A549 (cell line): ENCODE measurements at regions not wholly inside any gene's neighbourhood (a gene's known extent, or its start where the extent isn't known, plus 50 kb on each side); places are given as distances from the start of the nearest gene placed in this dataset.

ENCODE experiments used
- ATAC-seq, 2 experiments: fragments of 200-7000 bp in 1 of 2; fragments of >200 bp in 1 of 2; cut with Nextera tagmentation in 1 of 2; cut with Tn5 transposase in 1 of 2; 3 replicates each; pipeline versions ENCODE4 v1.8.0 to v1.9.1; 2018 to 2020; ENCODE audit warnings: mild to moderate bottlenecking in 1 of 2, moderate library complexity in 1 of 2
- CTCF ChIA-PET: fragments of 300-600 bp; sonication (Branson Sonifier 250); formaldehyde crosslinking; extraction: SDS; loops from one replicate; lab custom pipeline; 2021; ENCODE audit warnings: antibody characterized with exemption, inconsistent platforms; lab: Yijun Ruan, JAX
- POLR2A ChIA-PET: fragments of 350-600 bp; formaldehyde crosslinking; extraction: SDS; loops from one replicate; lab custom pipeline; 2021; ENCODE audit warnings: antibody characterized with exemption, inconsistent platforms; lab: Yijun Ruan, JAX
- DNase-seq, 2 experiments: peaks; one replicate each; pipeline versions ENCODE4 v3.0.0 to v3.0.0-alpha.2; 2011 to 2016; ENCODE audit warnings: low read depth in 1 of 2, low spot score in 1 of 2
- FAIRE-seq: peaks from 2 replicates; lab custom pipeline; 2011; peaks lifted over from hg19 to GRCh38; lab: Jason Lieb, UNC
- H3K27ac ChIP-seq, 2 experiments: fragments of >200 bp; sonication (Bioruptor Twin); formaldehyde crosslinking; 3 replicates each; pipeline ENCODE4 v1.5.1; 2016 to 2017
- H3K4me1 ChIP-seq: fragments of >200 bp; sonication (Bioruptor Twin); formaldehyde crosslinking; 3 replicates; pipeline ENCODE4 v1.6.1; 2016
- H3K4me2 ChIP-seq: fragments of >200 bp; sonication (Bioruptor Twin); formaldehyde crosslinking; 3 replicates; pipeline ENCODE4 v1.6.1; 2016
- H3K4me3 ChIP-seq: fragments of >200 bp; sonication (Bioruptor Twin); formaldehyde crosslinking; 3 replicates; pipeline ENCODE4 v1.5.1; 2016
- H3K9me3 ChIP-seq: fragments of >200 bp; sonication (Bioruptor Twin); formaldehyde crosslinking; 3 replicates; pipeline ENCODE4 v1.6.1; 2016
- CEBPB ChIP-seq, 2 experiments: fragments of >200 bp in 1 of 2; sonication (Bioruptor Twin) in 1 of 2; formaldehyde crosslinking in 1 of 2; IDR thresholded peaks; 2 replicates each; pipeline ENCODE4 v1.6.1; 2012 to 2016
- EHF ChIP-seq: fragments of 250-450 bp; sonication (Bioruptor Pico); IDR thresholded peaks from 2 replicates; pipeline ENCODE4 v1.5.0; 2020; ENCODE audit warnings: mild to moderate bottlenecking
- EHMT2 ChIP-seq: fragments of 200-600 bp; sonication (generic); IDR thresholded peaks from 2 replicates; pipeline ENCODE4 v1.6.1; 2016; ENCODE audit warnings: antibody characterized with exemption, low read depth, mild to moderate bottlenecking, moderate library complexity
- FOSL2 ChIP-seq, 2 experiments: fragments of 450-650 bp in 1 of 2; fragments of >200 bp in 1 of 2; sonication (Bioruptor Twin) in 1 of 2; formaldehyde crosslinking; IDR thresholded peaks; 2 replicates each; pipeline versions ENCODE4 v1.5.0 to v1.6.1; 2016 to 2020; ENCODE audit warnings: mild to moderate bottlenecking in 1 of 2, moderate library complexity in 1 of 2
- GATA3 ChIP-seq: IDR thresholded peaks from 2 replicates; pipeline ENCODE4 v1.6.1; 2012; ENCODE audit warnings: borderline replicate concordance
- HEYL ChIP-seq: fragments of 250-450 bp; sonication (Bioruptor Pico); IDR thresholded peaks from 2 replicates; pipeline ENCODE4 v1.8.0; 2021; ENCODE audit warnings: mild to moderate bottlenecking, moderate library complexity
- HOXA7 ChIP-seq: fragments of 250-450 bp; sonication (Bioruptor Pico); IDR thresholded peaks from 2 replicates; pipeline ENCODE4 v1.5.0; 2020; ENCODE audit warnings: mild to moderate bottlenecking, moderate library complexity
- JUN ChIP-seq, 2 experiments: fragments of >200 bp; sonication (Bioruptor Twin); formaldehyde crosslinking; IDR thresholded peaks; 2 replicates in 1 of 2; 3 replicates in 1 of 2; pipeline ENCODE4 v1.6.1; 2016 to 2017
- KDM1A ChIP-seq: fragments of 200-600 bp; sonication (generic); IDR thresholded peaks from 2 replicates; pipeline ENCODE4 v1.6.1; 2016; ENCODE audit warnings: low read depth, mild to moderate bottlenecking
- KDM5A ChIP-seq: fragments of 200-600 bp; sonication (generic); IDR thresholded peaks from 2 replicates; pipeline ENCODE4 v1.6.1; 2016; ENCODE audit warnings: antibody characterized with exemption, mild to moderate bottlenecking
- MAFK ChIP-seq: fragments of 450-650 bp; IDR thresholded peaks from 2 replicates; pipeline ENCODE4 v1.6.1; 2014; ENCODE audit not compliant: partially characterized antibody
- MYC ChIP-seq: IDR thresholded peaks from 2 replicates; pipeline ENCODE4 v1.6.1; 2012; ENCODE audit warnings: mild to moderate bottlenecking, inconsistent platforms, low read length, improper control_type of control experiment, borderline replicate concordance
- NFE2L2 ChIP-seq: fragments of 150-350 bp; conservative IDR thresholded peaks from 2 replicates; pipeline ENCODE4 v1.6.1; 2014; ENCODE audit warnings: low read length
- NR3C1 ChIP-seq: fragments of >200 bp; sonication (Bioruptor Twin); formaldehyde crosslinking; IDR thresholded peaks from 3 replicates; pipeline ENCODE4 v1.6.1; 2017
- PHF8 ChIP-seq: fragments of 200-600 bp; sonication (generic); IDR thresholded peaks from 2 replicates; pipeline ENCODE4 v1.6.1; 2016; ENCODE audit warnings: low read depth, mild to moderate bottlenecking, antibody characterized with exemption, moderate library complexity, borderline replicate concordance
- POLR2A ChIP-seq: IDR thresholded peaks from 2 replicates; pipeline ENCODE4 v1.6.1; 2012; ENCODE audit warnings: mild to moderate bottlenecking, low read length
- RCOR1 ChIP-seq: fragments of 150-350 bp; IDR thresholded peaks from 2 replicates; pipeline ENCODE4 v1.6.1; 2014; ENCODE audit warnings: antibody characterized with exemption, low read length, low read depth
- RFX5 ChIP-seq: fragments of 450-650 bp; IDR thresholded peaks from 2 replicates; pipeline ENCODE4 v1.7.1; 2014; ENCODE audit warnings: antibody characterized with exemption, mild to moderate bottlenecking, moderate library complexity
- SMC3 ChIP-seq: fragments of >200 bp; sonication (Bioruptor Twin); formaldehyde crosslinking; IDR thresholded peaks from 3 replicates; pipeline ENCODE4 v1.6.1; 2018; ENCODE audit warnings: inconsistent platforms
- SREBF2 ChIP-seq: fragments of 450-650 bp; IDR thresholded peaks from 2 replicates; pipeline ENCODE4 v1.6.1; 2014; ENCODE audit warnings: mild to moderate bottlenecking, moderate library complexity
- TFCP2L1 ChIP-seq: fragments of 250-450 bp; sonication (Bioruptor Pico); IDR thresholded peaks from 2 replicates; pipeline ENCODE4 v1.5.0; 2021; ENCODE audit warnings: mild to moderate bottlenecking
- ZC3H11A ChIP-seq: fragments of 450-650 bp; IDR thresholded peaks from 2 replicates; pipeline ENCODE4 v1.6.1; 2014; ENCODE audit warnings: antibody characterized with exemption, mild to moderate bottlenecking
- ZSCAN20 ChIP-seq: fragments of 250-450 bp; sonication (Bioruptor Pico); IDR thresholded peaks from 2 replicates; pipeline ENCODE4 v1.8.0; 2022; ENCODE audit warnings: mild to moderate bottlenecking, moderate library complexity
- WGBS: methylation state at CpG from one replicate; pipeline ENCODE4 v1.1.6; 2017; ENCODE audit errors: missing lambda C conversion rate; 5-methylcytosine and 5-hydroxymethylcytosine counted together
- TF ChIP-seq, protein P1 (sequence below): fragments of >200 bp; sonication (Bioruptor Twin); formaldehyde crosslinking; IDR thresholded peaks from 3 replicates; pipeline ENCODE4 v1.6.1; 2016
- TF ChIP-seq, protein P2 (sequence below): fragments of 250-450 bp; sonication (Bioruptor Pico); IDR thresholded peaks from 2 replicates; pipeline ENCODE4 v1.5.0; 2021; ENCODE audit warnings: mild to moderate bottlenecking, moderate library complexity, borderline replicate concordance
- TF ChIP-seq, protein P3 (sequence below): IDR thresholded peaks from 2 replicates; pipeline ENCODE4 v1.6.1; 2012
- TF ChIP-seq, protein P4 (sequence below): fragments of >200 bp; sonication (Bioruptor Twin); formaldehyde crosslinking; IDR thresholded peaks from 2 replicates; pipeline ENCODE4 v1.6.1; 2016

DNA sequence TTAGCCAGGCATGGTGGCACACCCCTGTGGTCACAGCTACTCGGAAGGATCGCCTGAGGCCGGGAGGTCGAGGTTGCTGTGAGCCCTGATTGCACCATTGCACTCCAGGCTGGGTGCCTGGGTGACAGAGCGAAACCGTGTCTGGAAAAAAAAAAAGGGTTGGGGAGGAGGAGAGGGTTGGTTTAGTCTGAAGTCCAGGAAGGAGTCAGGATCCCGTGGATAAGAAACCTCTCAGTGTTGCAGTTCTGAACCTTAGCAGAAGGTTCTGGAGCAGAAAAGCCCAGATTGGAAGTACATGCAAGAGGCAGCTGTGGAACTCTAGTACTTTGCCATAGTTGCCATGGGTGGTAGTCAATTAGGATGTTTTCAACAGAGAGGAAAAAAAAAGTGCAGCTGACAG, 125.2 kb upstream of the CPEB4 start:
- CTCF ChIA-PET, result interaction anchor here (0.7 to 2.8 kb wide), 3 partner anchors 10 to 210 kb away, joined by 3 to 7 read pairs (median 3); no protein-coding TSS in a partner anchor
- H3K4me3 ChIP-seq, result no peak overlapping the region
- TF ChIP-seq RCOR1, result no peak
- no peak for TF ChIP-seq NR3C1
- TF ChIP-seq ZC3H11A, result no peak
- TF ChIP-seq, protein P1, sequence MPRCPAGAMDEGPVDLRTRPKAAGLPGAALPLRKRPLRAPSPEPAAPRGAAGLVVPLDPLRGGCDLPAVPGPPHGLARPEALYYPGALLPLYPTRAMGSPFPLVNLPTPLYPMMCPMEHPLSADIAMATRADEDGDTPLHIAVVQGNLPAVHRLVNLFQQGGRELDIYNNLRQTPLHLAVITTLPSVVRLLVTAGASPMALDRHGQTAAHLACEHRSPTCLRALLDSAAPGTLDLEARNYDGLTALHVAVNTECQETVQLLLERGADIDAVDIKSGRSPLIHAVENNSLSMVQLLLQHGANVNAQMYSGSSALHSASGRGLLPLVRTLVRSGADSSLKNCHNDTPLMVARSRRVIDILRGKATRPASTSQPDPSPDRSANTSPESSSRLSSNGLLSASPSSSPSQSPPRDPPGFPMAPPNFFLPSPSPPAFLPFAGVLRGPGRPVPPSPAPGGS, result no peak
- no peak for TF ChIP-seq NFE2L2
- DNase-seq, result no peak
- peaks cover 53% of the 10 kb centered on the region for H3K4me1 ChIP-seq
- peak overlapping the region; percentile 92 to 93 for H3K27ac ChIP-seq
- H3K9me3 ChIP-seq, result no peaks in the 10 kb centered on the region
- H3K4me2 ChIP-seq, result no peak overlapping the region
- no peak for ATAC-seq
- POLR2A ChIA-PET, result no interaction called here
- 90% methylated on average over 7 of the region's 7 CpGs for WGBS
- no peak for FAIRE-seq

DNA sequence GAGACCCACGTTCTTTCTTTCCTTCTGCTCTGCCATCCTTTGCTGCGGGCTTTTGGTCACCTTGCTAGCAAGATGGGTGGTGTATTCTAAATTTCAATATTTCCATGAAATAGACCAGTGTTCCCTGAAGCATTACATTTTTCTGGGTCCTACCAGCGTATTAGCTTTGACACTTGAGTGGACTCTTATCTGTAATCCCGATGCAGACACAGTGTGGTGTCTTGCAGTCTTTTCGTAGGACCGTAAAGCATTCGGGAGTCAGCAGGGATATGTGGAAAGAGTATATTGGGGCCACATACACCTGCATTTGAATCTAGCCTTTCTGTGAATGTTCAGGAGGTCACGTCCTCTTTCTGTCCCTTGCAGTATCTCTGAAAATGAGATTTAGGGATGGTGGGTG, 124.7 kb upstream of the CPEB4 start:
- DNase-seq, result no peak
- peak overlapping the region; percentile 50; the same call in 2 of the 3 replicates for H3K4me2 ChIP-seq
- no peaks in the 10 kb centered on the region for H3K9me3 ChIP-seq
- no peak for FAIRE-seq
- peaks cover 56% of the 10 kb centered on the region for H3K4me1 ChIP-seq
- ChIA-PET POLR2A (interaction anchor here (1.9 kb wide), 1 partner anchor 74 kb away, joined by 7 read pairs; no protein-coding TSS in a partner anchor), CTCF (interaction anchor here (0.7 to 2.8 kb wide), 7 partner anchors 9 to 221 kb away, joined by 3 to 7 read pairs (median 3); no protein-coding TSS in a partner anchor)
- 90% methylated on average over 8 of the region's 8 CpGs for WGBS
- no peak for ATAC-seq
- TF ChIP-seq HEYL (CRISPR knock-in tag), result no peak
- no peak for TF ChIP-seq JUN (IDR thresholded peaks at IDR 0.05)
- TF ChIP-seq NR3C1, result no peak
- no peak for TF ChIP-seq MAFK
- no peak for TF ChIP-seq TFCP2L1
- TF ChIP-seq EHMT2, result no peak
- TF ChIP-seq HOXA7, result no peak
- TF ChIP-seq, protein P2, sequence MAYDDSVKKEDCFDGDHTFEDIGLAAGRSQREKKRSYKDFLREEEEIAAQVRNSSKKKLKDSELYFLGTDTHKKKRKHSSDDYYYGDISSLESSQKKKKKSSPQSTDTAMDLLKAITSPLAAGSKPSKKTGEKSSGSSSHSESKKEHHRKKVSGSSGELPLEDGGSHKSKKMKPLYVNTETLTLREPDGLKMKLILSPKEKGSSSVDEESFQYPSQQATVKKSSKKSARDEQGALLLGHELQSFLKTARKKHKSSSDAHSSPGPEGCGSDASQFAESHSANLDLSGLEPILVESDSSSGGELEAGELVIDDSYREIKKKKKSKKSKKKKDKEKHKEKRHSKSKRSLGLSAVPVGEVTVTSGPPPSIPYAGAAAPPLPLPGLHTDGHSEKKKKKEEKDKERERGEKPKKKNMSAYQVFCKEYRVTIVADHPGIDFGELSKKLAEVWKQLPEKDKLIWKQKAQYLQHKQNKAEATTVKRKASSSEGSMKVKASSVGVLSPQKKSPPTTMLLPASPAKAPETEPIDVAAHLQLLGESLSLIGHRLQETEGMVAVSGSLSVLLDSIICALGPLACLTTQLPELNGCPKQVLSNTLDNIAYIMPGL (CRISPR knock-in tag), result no peak
- TF ChIP-seq ZSCAN20 (CRISPR knock-in tag), result no peak
- TF ChIP-seq KDM1A, result no peak
- no peak for TF ChIP-seq PHF8
- TF ChIP-seq MYC, result no peak
- TF ChIP-seq RFX5, result no peak
- no peak for TF ChIP-seq CEBPB (IDR thresholded peaks at IDR 0.05)
- peak overlapping the region; percentile 92 to 93 for H3K27ac ChIP-seq
- H3K4me3 ChIP-seq, result no peak overlapping the region

DNA sequence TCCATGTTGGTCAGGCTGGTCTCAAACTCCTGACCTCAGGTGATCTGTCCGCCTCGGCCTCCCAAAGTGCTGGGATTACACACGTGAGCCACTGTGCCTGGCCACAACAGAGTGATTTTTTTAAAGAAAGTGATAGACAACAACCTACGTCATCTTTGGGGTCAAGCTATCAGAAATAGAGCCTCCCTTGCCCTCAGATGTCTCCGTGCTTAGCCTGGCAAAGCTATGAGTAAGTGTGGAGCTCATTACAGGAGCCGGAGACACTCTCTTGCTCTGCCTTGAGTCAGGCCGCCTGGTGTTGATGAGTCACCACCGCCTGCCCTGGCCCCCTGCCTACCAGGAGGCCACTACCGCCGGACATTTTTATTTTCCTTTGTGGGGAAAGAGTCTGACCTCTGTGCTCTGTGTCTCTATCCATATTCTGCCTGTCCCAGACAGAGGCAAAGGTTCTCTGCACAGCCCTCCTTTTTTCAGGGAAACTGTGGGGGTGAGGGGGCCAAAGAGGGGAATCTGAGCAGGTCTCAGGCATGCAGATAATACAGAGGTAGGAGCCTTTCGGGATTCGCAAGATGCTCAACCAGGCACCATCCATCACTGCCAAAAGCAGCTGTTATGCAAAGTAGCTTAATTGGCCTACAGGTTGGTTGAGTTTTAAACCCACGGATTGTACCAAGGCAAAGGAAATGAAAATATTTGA, 123.7 kb upstream of the CPEB4 start:
- DNase-seq (peak; percentile 95 to 96), ATAC-seq (peak; percentile 81 to 89), FAIRE-seq (no peak)
- Histone ChIP-seq H3K27ac (peak overlapping the region; percentile 92 to 93), H3K4me1 (peaks cover 53% of the 10 kb centered on the region), H3K4me2 (peak overlapping the region; percentile 56), H3K9me3 (no peaks in the 10 kb centered on the region), H3K4me3 (no peak overlapping the region)
- CTCF ChIA-PET, result interaction anchor here (0.5 to 2.8 kb wide), 11 partner anchors 10 to 641 kb away, joined by 3 to 7 read pairs (median 3); no protein-coding TSS in a partner anchor
- POLR2A ChIA-PET, result interaction anchor here (0.6 to 1.9 kb wide), 8 partner anchors 38 to 205 kb away, joined by 3 to 9 read pairs (median 6); partner anchors contain the start of gene CPEB4
- 10% methylated on average over 13 of the region's 13 CpGs for WGBS
- TF ChIP-seq JUN (IDR thresholded peaks at IDR 0.05) (peak; percentile 97), FOSL2 (IDR thresholded peaks at IDR 0.05) (peak; percentile 96), FOSL2 (CRISPR knock-in tag; IDR thresholded peaks at IDR 0.05) (peak; percentile 100), GATA3 (peak; percentile 87), POLR2A (no peak), SMC3 (peak; percentile 71), EHF (0 out of 2 replicates have a peak, but pooled peaks have one; percentile 5), KDM5A (no peak), CEBPB (IDR thresholded peaks at IDR 0.05) (0 out of 4 replicates have a peak, but pooled peaks of 1 of the 2 experiments have one; percentile 50), EHMT2 (no peak), SREBF2 (0 out of 2 replicates have a peak, but pooled peaks have one; percentile 17)
- TF ChIP-seq, protein P3, sequence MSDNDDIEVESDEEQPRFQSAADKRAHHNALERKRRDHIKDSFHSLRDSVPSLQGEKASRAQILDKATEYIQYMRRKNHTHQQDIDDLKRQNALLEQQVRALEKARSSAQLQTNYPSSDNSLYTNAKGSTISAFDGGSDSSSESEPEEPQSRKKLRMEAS, result peak; percentile 91
- TF ChIP-seq, protein P1, result peak; percentile 73; the same call in 1 of the 3 replicates
- TF ChIP-seq, protein P4, sequence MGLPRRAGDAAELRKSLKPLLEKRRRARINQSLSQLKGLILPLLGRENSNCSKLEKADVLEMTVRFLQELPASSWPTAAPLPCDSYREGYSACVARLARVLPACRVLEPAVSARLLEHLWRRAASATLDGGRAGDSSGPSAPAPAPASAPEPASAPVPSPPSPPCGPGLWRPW, result 0 out of 2 replicates have a peak, but pooled peaks have one; percentile 22
- TF ChIP-seq, protein P2 (CRISPR knock-in tag), result no peak
